Stimulated activated naive CD8-positive, alpha-beta T cell treated with anti-CD3 and anti-CD28 coated beads, Interleukin-15, amount 100 ng/mL, for 72 hours (primary cell): ENCODE measurements at regions not wholly inside any gene's neighbourhood (a gene's known extent, or its start where the extent isn't known, plus 50 kb on each side); places are given as distances from the start of the nearest gene placed in this dataset.
"Not testable (repeated sequence)": the region's sequence is repeated elsewhere in the genome, so short reads cannot be mapped to it uniquely, and the experiment has no call there.

Experiments
- ATAC-seq: fragments of 150-1000 bp; cut with Tn5 transposase; 2 replicates; pipeline ENCODE4 v1.10.0; 2021; ENCODE audit warnings: mild to moderate bottlenecking, moderate library complexity
- DNase-seq, 2 donors: peaks; one replicate each; pipeline ENCODE4 v3.0.0; 2021 to 2022
- H3K27ac Mint-ChIP-seq, 2 donors: one replicate each; pipeline ENCODE4 v1.8.0; 2022; ENCODE audit warnings: mild to moderate bottlenecking in 2 of 2, mixed read lengths in 2 of 2, moderate library complexity in 2 of 2
- H3K27me3 Mint-ChIP-seq: one replicate; pipeline ENCODE4 v1.8.0; 2022; ENCODE audit warnings: mixed read lengths
- H3K4me1 Mint-ChIP-seq: one replicate; pipeline ENCODE4 v1.8.0; 2022; ENCODE audit warnings: mild to moderate bottlenecking, mixed read lengths
- H3K4me3 Mint-ChIP-seq, 2 donors: one replicate each; pipeline ENCODE4 v1.8.0; 2022; ENCODE audit warnings: mild to moderate bottlenecking in 2 of 2, mixed read lengths in 2 of 2, moderate library complexity in 1 of 2
- H3K9me3 Mint-ChIP-seq, 2 donors: one replicate each; pipeline ENCODE4 v1.8.0; 2022; ENCODE audit warnings: mixed read lengths in 2 of 2

- no peak overlapping the region for H3K27ac Mint-ChIP-seq
- no peak for DNase-seq
- H3K4me3 Mint-ChIP-seq, result no peak overlapping the region
- no peaks in the 10 kb centered on the region for H3K9me3 Mint-ChIP-seq
- H3K27me3 Mint-ChIP-seq, result no peaks in the 10 kb centered on the region
- H3K4me1 Mint-ChIP-seq, result no peaks in the 10 kb centered on the region
- ATAC-seq, result no peak
These were observed 360.2 kb downstream of the GLUD2 start for GRCh38 chrX:121407627-121408026.

GRCh38 chrX:121431514-121431913 lies 384.1 kb downstream of the GLUD2 start:
- H3K4me1 Mint-ChIP-seq, ATAC-seq, H3K9me3 Mint-ChIP-seq, DNase-seq, H3K27ac Mint-ChIP-seq, H3K27me3 Mint-ChIP-seq, H3K4me3 Mint-ChIP-seq: not testable (repeated sequence)

- Mint-ChIP-seq H3K4me3 (no peak overlapping the region), H3K9me3 (no peaks in the 10 kb centered on the region), H3K27me3 (no peaks in the 10 kb centered on the region), H3K4me1 (no peaks in the 10 kb centered on the region), H3K27ac (no peak overlapping the region)
- ATAC-seq (no peak), DNase-seq (no peak)
These were observed 385.9 kb downstream of the GLUD2 start for GRCh38 chrX:121433289-121433688.

- not testable (repeated sequence) for H3K27ac Mint-ChIP-seq, ATAC-seq, H3K4me1 Mint-ChIP-seq, H3K9me3 Mint-ChIP-seq, H3K27me3 Mint-ChIP-seq, DNase-seq, H3K4me3 Mint-ChIP-seq
These were observed 390.3 kb downstream of the GLUD2 start for GRCh38 chrX:121437666-121438065.

GRCh38 chrX:121455890-121456289 lies 408.5 kb downstream of the GLUD2 start:
- DNase-seq, result no peak
- no peak overlapping the region for H3K4me3 Mint-ChIP-seq
- no peak for ATAC-seq
- peaks cover 4% of the 10 kb centered on the region for H3K4me1 Mint-ChIP-seq
- H3K9me3 Mint-ChIP-seq, result no peaks in the 10 kb centered on the region
- no peak overlapping the region for H3K27ac Mint-ChIP-seq
- no peaks in the 10 kb centered on the region for H3K27me3 Mint-ChIP-seq

- no peak overlapping the region for H3K4me3 Mint-ChIP-seq
- H3K4me1 Mint-ChIP-seq, result peaks cover 4% of the 10 kb centered on the region
- DNase-seq, result no peak
- H3K9me3 Mint-ChIP-seq, result no peaks in the 10 kb centered on the region
- ATAC-seq, result no peak
- no peaks in the 10 kb centered on the region for H3K27me3 Mint-ChIP-seq
- no peak overlapping the region for H3K27ac Mint-ChIP-seq
These were observed 408.9 kb downstream of the GLUD2 start for GRCh38 chrX:121456315-121456714.

DNA sequence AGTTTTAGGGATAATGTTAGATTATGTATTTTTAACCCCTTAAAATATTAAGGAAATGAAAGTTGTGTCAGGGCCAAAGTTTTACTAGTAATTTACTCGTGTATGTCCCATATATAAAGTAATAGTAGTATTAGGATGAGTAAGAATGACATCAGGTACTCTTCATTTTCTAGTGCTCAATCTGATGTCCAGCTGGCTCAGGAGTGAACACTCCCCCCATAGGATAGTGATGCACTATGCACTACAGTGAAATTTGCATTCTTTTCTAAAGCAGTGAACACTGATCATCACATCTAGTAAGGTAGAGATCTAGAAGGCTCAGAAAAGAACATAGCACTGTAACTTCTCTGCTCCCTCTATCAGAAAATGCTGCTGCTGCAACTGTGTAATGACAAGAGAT lies 409.7 kb downstream of the GLUD2 start:
- H3K27ac Mint-ChIP-seq, result no peak overlapping the region
- DNase-seq, result no peak
- no peaks in the 10 kb centered on the region for H3K9me3 Mint-ChIP-seq
- H3K4me1 Mint-ChIP-seq, result peaks cover 4% of the 10 kb centered on the region
- ATAC-seq, result no peak
- H3K27me3 Mint-ChIP-seq, result no peaks in the 10 kb centered on the region
- no peak overlapping the region for H3K4me3 Mint-ChIP-seq

GRCh38 chrX:121479406-121479805 lies 432.0 kb downstream of the GLUD2 start:
- peaks cover 0 to 6% of the 10 kb centered on the region in 2 donors for H3K9me3 Mint-ChIP-seq
- H3K4me1 Mint-ChIP-seq, result no peaks in the 10 kb centered on the region
- no peak overlapping the region for H3K4me3 Mint-ChIP-seq
- DNase-seq (no peak), ATAC-seq (no peak)
- no peak overlapping the region for H3K27ac Mint-ChIP-seq
- H3K27me3 Mint-ChIP-seq, result no peaks in the 10 kb centered on the region

DNA sequence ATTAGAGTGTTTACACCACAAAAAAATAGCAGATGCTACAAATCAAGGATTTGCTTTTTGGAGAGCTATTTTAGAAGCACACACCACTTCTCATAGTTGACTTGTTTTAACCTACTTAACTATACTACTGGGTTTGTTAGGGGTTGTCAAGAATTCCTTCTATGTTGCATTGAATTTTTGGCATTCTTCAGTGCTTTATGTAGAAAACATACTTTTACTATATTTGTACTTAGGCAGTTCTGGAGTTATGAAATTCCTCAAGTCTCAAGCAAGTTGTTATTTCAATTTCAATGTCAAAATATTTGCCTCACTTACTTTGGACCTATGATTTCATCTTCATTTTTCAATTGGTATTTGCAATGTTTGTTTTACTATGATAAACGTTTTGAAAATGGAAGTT lies 449.6 kb downstream of the GLUD2 start:
- ATAC-seq (no peak), DNase-seq (no peak)
- Mint-ChIP-seq H3K4me1 (no peaks in the 10 kb centered on the region), H3K27ac (no peak overlapping the region), H3K4me3 (no peak overlapping the region), H3K9me3 (no peaks in the 10 kb centered on the region), H3K27me3 (no peaks in the 10 kb centered on the region)

- Mint-ChIP-seq H3K4me1 (no peaks in the 10 kb centered on the region), H3K27me3 (no peaks in the 10 kb centered on the region), H3K4me3 (no peak overlapping the region), H3K9me3 (no peaks in the 10 kb centered on the region), H3K27ac (no peak overlapping the region)
- ATAC-seq (no peak), DNase-seq (no peak)
These were observed 456.7 kb downstream of the GLUD2 start for GRCh38 chrX:121504153-121504552.

GRCh38 chrX:121546317-121546716 lies 498.9 kb downstream of the GLUD2 start:
- Mint-ChIP-seq H3K9me3 (no peaks in the 10 kb centered on the region), H3K27me3 (no peaks in the 10 kb centered on the region), H3K4me3 (no peak overlapping the region), H3K4me1 (no peaks in the 10 kb centered on the region), H3K27ac (no peak overlapping the region)
- no peak for DNase-seq
- ATAC-seq, result no peak

DNA sequence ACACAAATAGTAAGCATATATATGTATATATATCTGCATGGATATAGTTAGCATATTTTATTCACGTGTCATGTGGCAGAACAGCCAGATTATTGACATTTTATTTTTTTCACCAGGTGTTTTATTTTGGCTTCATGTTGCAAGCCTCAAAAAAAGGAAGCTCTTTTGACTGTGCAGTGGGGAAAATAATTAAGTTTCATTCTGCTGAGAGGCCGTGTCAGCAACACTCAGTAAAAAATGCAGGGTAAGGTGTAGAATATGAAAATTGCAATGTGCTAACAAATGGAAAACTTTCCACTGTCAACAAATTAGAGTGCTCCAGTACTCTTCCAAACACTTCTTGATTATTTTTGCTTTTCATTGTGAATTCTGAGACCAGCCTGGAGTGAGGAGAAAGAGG lies 511.5 kb downstream of the GLUD2 start:
- Mint-ChIP-seq H3K4me3 (no peak overlapping the region), H3K27me3 (no peaks in the 10 kb centered on the region)
- no peak for ATAC-seq

GRCh38 chrX:121562616-121563015 lies 515.2 kb downstream of the GLUD2 start:
- Mint-ChIP-seq H3K27ac (no peak overlapping the region), H3K27me3 (no peaks in the 10 kb centered on the region), H3K4me1 (no peaks in the 10 kb centered on the region), H3K4me3 (no peak overlapping the region), H3K9me3 (no peaks in the 10 kb centered on the region)
- DNase-seq, result no peak
- ATAC-seq, result no peak

More for the DNA sequence above, 511.5 kb downstream of the GLUD2 start:
- no peaks in the 10 kb centered on the region for H3K9me3 Mint-ChIP-seq
- no peaks in the 10 kb centered on the region for H3K4me1 Mint-ChIP-seq
- no peak for DNase-seq
- no peak overlapping the region for H3K27ac Mint-ChIP-seq

DNA sequence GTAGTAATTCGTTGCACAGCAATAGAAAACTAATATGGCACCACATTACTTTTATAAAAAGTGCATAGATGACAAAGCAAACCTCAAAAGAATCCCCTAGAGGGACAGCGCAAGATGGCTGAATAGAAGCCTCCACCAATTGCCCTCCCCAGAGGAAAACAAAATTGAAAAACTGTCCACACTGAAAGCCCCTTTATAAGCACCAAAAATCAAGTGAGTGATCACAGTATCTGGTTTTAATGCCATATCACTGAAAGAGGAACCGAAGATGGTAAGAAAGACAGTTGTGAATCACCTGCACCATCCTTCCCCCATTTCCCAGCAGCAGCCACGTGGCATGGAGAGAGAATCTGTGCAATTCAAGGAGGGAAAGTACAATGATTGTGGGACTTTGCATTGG lies 522.2 kb downstream of the GLUD2 start:
- Mint-ChIP-seq H3K4me3 (no peak overlapping the region), H3K4me1 (no peaks in the 10 kb centered on the region), H3K27ac (no peak overlapping the region), H3K27me3 (no peaks in the 10 kb centered on the region), H3K9me3 (no peaks in the 10 kb centered on the region)
- no peak for ATAC-seq
- DNase-seq, result no peak

- Mint-ChIP-seq H3K9me3 (no peaks in the 10 kb centered on the region), H3K27me3 (no peaks in the 10 kb centered on the region), H3K27ac (no peak overlapping the region), H3K4me1 (no peaks in the 10 kb centered on the region), H3K4me3 (no peak overlapping the region)
- DNase-seq (no peak), ATAC-seq (no peak)
These were observed 522.8 kb downstream of the GLUD2 start for GRCh38 chrX:121570072-121570841.

DNA sequence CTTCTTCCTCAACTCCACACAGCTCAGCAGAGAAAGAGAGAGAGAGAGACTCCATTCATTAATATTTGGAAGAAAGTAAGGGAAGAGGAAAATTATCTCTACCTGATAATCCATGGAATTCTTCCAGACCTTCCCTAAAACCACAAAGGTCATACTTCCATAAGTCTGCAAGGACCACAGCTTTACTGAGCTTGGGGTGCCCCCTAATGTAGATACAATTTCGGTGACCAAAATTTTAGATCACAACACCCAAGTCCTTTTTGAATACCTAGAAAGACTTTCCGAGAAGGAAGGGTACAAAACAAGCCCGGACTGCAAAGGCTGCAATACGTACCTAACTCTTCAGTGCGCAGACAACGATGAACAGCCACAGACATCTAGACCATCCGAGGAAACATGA lies 523.9 kb downstream of the GLUD2 start:
- H3K4me3 Mint-ChIP-seq, result no peak overlapping the region
- no peak for DNase-seq
- ATAC-seq, result no peak
- no peaks in the 10 kb centered on the region for H3K9me3 Mint-ChIP-seq
- H3K27ac Mint-ChIP-seq, result no peak overlapping the region
- H3K27me3 Mint-ChIP-seq, result no peaks in the 10 kb centered on the region
- no peaks in the 10 kb centered on the region for H3K4me1 Mint-ChIP-seq

- H3K27me3 Mint-ChIP-seq, H3K27ac Mint-ChIP-seq, DNase-seq, H3K4me3 Mint-ChIP-seq, H3K9me3 Mint-ChIP-seq, H3K4me1 Mint-ChIP-seq, ATAC-seq: not testable (repeated sequence)
These were observed 527.0 kb downstream of the GLUD2 start for GRCh38 chrX:121574384-121574783.
